Activated CD8-positive, alpha-beta memory T cell treated with anti-CD3 and anti-CD28 coated beads for 48 hours (primary cell): ENCODE measurements at regions not wholly inside any gene's neighbourhood (a gene's known extent, or its start where the extent isn't known, plus 50 kb on each side); places are given as distances from the start of the nearest gene placed in this dataset.
"Not testable (repeated sequence)": the region's sequence is repeated elsewhere in the genome, so short reads cannot be mapped to it uniquely, and the experiment has no call there.

ENCODE experiments used
- DNase-seq, 3 experiments: peaks; one replicate each; pipeline ENCODE4 v3.0.0-alpha.2; 2020; ENCODE audit warnings: low read depth in 2 of 3, low spot score in 2 of 3

GRCh38 chrX:66692512-66692911 lies 53.6 kb upstream of the EDA2R start:
- DNase-seq, result not testable (repeated sequence)
